Suprapubic skin (tissue), 3 donors: ENCODE measurements at regions not wholly inside any gene's neighbourhood (a gene's known extent, or its start where the extent isn't known, plus 50 kb on each side); places are given as distances from the start of the nearest gene placed in this dataset.

Source experiments
- CTCF ChIP-seq, 2 donors: fragments of 200-600 bp in 1 of 2; fragments of 450-650 bp in 1 of 2; sonication (generic) in 1 of 2; IDR thresholded peaks; one replicate each; pipeline ENCODE4 v1.5.1; 2016 to 2019; ENCODE audit warnings: antibody characterized with exemption in 2 of 2, mild to moderate bottlenecking in 1 of 2, moderate library complexity in 1 of 2
- POLR2A ChIP-seq, 2 donors: fragments of 450-650 bp; IDR thresholded peaks; one replicate each; pipeline ENCODE4 v1.6.1; 2017; ENCODE audit warnings: antibody characterized with exemption in 2 of 2, mild to moderate bottlenecking in 2 of 2, moderate library complexity in 2 of 2

- TF ChIP-seq CTCF (IDR thresholded peaks at IDR 0.05) (no peak), POLR2A (IDR thresholded peaks at IDR 0.05) (no peak)
Observed at GRCh38 chr12:116408489-116409250, 131.2 kb upstream of the MED13L start.
